NOMO-1 (cell line): ENCODE measurements at regions not wholly inside any gene's neighbourhood (a gene's known extent, or its start where the extent isn't known, plus 50 kb on each side); places are given as distances from the start of the nearest gene placed in this dataset.
A peak's percentile ranks its signal among the peaks of the same experiment; 100 is the strongest.

Experiments
- DNase-seq, 2 experiments: peaks; one replicate each; lab custom pipeline; 2025; ENCODE audit not compliant: unreplicated experiment in 2 of 2; lab: John Stamatoyannopoulos, UW

GRCh38 chr2:196224756-196225155, 53.4 kb upstream of the STK17B start:
- no peak for DNase-seq

- no peak for DNase-seq
Observed at GRCh38 chr2:196225213-196225612, 53.8 kb upstream of the STK17B start.

GRCh38 chr2:196226058-196226706, 54.8 kb upstream of the STK17B start:
- DNase-seq, result no peak

- DNase-seq, result no peak
Observed at GRCh38 chr2:196226707-196227065, 55.3 kb upstream of the STK17B start.

- peak in 1 of 2 experiments; percentile 13 for DNase-seq
Observed at GRCh38 chr2:196229013-196229412, 57.6 kb upstream of the STK17B start.

GRCh38 chr2:196230061-196230854, 58.9 kb upstream of the STK17B start:
- no peak for DNase-seq

GRCh38 chr2:196233021-196233804, 61.8 kb upstream of the STK17B start:
- DNase-seq, result no peak

- peak in 1 of 2 experiments; percentile 19 for DNase-seq
Observed at GRCh38 chr2:196233805-196234475, 62.6 kb upstream of the STK17B start.

GRCh38 chr2:196234672-196235071, 63.3 kb upstream of the STK17B start:
- peak in 1 of 2 experiments; percentile 8 for DNase-seq

GRCh38 chr2:196238836-196239380, 67.5 kb upstream of the STK17B start:
- no peak for DNase-seq

GRCh38 chr2:196239622-196240587, 68.5 kb upstream of the STK17B start:
- DNase-seq, result peak; percentile 91 to 97

- DNase-seq, result no peak
Observed at GRCh38 chr2:196241175-196241574, 69.8 kb upstream of the STK17B start.

- DNase-seq, result peak; percentile 87 to 100
Observed at GRCh38 chr2:196242131-196242620, 70.8 kb upstream of the STK17B start.

- no peak for DNase-seq
Observed at GRCh38 chr2:196244516-196244915, 73.1 kb upstream of the STK17B start.

- no peak for DNase-seq
Observed at GRCh38 chr2:196244966-196245365, 73.6 kb upstream of the STK17B start.

GRCh38 chr2:196245378-196246140, 74.2 kb upstream of the STK17B start:
- DNase-seq, result no peak

GRCh38 chr2:196247114-196247975, 76.0 kb upstream of the STK17B start:
- peak in 1 of 2 experiments; percentile 21 for DNase-seq

- no peak for DNase-seq
Observed at GRCh38 chr2:196247976-196248280, 76.5 kb upstream of the STK17B start.
